GM12874 (cell line): ENCODE measurements at regions not wholly inside any gene's neighbourhood (a gene's known extent, or its start where the extent isn't known, plus 50 kb on each side); places are given as distances from the start of the nearest gene placed in this dataset.

Source experiments
- TF ChIP-seq, protein P1 (sequence below): IDR thresholded peaks from 2 replicates; pipeline ENCODE4 v1.5.1; 2011; ENCODE audit warnings: low read depth, mild to moderate bottlenecking, control low read depth, low read length, moderate library complexity; ENCODE audit not compliant: insufficient read depth

- TF ChIP-seq, protein P1, sequence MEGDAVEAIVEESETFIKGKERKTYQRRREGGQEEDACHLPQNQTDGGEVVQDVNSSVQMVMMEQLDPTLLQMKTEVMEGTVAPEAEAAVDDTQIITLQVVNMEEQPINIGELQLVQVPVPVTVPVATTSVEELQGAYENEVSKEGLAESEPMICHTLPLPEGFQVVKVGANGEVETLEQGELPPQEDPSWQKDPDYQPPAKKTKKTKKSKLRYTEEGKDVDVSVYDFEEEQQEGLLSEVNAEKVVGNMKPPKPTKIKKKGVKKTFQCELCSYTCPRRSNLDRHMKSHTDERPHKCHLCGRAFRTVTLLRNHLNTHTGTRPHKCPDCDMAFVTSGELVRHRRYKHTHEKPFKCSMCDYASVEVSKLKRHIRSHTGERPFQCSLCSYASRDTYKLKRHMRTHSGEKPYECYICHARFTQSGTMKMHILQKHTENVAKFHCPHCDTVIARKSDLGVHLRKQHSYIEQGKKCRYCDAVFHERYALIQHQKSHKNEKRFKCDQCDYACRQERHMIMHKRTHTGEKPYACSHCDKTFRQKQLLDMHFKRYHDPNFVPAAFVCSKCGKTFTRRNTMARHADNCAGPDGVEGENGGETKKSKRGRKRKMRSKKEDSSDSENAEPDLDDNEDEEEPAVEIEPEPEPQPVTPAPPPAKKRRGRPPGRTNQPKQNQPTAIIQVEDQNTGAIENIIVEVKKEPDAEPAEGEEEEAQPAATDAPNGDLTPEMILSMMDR, result no peak
These were observed 723.8 kb upstream of the EDIL3 start for GRCh38 chr5:85108471-85108870.

DNA sequence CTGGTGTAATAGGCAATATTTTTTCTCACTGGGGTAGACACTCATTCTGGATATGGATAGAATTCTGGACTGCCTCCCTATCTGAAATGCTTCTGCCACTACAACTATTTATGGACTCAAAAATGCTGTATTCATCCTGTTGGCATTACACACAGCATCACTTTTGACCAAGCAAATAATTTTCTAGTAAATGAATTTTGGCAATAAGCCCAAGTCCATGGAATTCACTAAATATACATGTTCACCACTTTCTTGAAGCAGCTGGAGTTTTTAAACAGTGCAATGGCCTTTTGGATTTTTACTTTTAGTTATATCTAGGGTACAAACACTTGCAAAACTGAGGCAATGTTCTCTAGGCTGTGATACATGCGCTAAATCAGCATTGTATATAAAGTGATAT lies 724.9 kb upstream of the EDIL3 start:
- TF ChIP-seq, protein P1, result no peak

- TF ChIP-seq, protein P1, result no peak
These were observed 747.6 kb upstream of the EDIL3 start for GRCh38 chr5:85132269-85132668.

- TF ChIP-seq, protein P1, result no peak
These were observed 755.8 kb upstream of the EDIL3 start for GRCh38 chr5:85140471-85140870.

GRCh38 chr5:85143138-85143537 lies 758.5 kb upstream of the EDIL3 start:
- TF ChIP-seq, protein P1, result no peak

- TF ChIP-seq, protein P1, result no peak
These were observed 764.0 kb upstream of the EDIL3 start for GRCh38 chr5:85148701-85149100.

DNA sequence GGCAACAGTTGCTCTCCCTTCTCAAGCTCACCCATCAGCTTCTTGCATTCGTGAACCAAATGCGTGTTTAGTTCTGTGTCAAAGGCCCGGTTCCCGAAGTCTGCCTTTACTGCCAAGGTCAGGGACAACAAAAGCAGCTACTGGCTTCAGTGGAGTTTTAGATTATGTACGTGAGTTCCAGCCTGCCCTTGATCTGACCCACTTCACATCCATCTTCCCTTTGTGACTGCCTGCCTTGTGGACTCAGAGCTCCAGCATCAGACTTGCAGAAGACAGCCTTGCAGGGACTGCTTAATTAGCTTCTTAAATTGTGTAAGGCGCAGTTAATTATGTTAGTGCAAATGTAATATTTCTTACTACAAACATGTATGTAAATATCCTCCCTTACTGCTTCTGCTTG lies 774.7 kb upstream of the EDIL3 start:
- TF ChIP-seq, protein P1, result no peak

GRCh38 chr5:85168474-85168873 lies 783.8 kb upstream of the EDIL3 start:
- TF ChIP-seq, protein P1, result no peak
